ACHN (cell line): ENCODE measurements at regions not wholly inside any gene's neighbourhood (a gene's known extent, or its start where the extent isn't known, plus 50 kb on each side); places are given as distances from the start of the nearest gene placed in this dataset.
"Not testable (repeated sequence)": the region's sequence is repeated elsewhere in the genome, so short reads cannot be mapped to it uniquely, and the experiment has no call there.

ENCODE experiments used
- DNase-seq: peaks from one replicate; pipeline ENCODE4 v3.0.0-alpha.2; 2015
- in situ Hi-C: cut with HindIII; loops from 2 replicates; pipeline ENCODE4 v1.10.0; 2017; ENCODE audit warnings: low sequenced_read_pairs, low pct_ligation_motif_present, low pct_unique_long_range_greater_than_20kb

DNA sequence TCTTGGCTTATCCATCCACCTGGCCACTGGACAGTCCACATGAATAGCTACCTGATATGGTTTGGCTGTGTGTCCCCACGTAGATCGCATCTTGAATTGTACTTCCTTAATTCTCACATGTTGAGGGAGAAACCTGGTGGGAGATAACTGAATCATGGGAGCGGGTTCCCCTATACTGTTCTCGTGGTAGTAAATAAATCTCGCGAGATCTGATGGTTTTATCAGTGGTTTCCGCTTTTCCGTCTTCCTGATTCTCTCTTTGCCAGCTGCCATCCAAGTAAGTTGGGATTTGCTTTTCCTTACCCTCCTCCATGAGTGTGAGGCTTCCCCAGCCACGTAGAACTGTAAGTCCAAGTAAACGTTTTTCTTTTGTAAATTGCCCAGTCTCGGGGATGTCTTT lies 720.8 kb downstream of the PRIM2 start:
- in situ Hi-C loops, DNase-seq: not testable (repeated sequence)

DNA sequence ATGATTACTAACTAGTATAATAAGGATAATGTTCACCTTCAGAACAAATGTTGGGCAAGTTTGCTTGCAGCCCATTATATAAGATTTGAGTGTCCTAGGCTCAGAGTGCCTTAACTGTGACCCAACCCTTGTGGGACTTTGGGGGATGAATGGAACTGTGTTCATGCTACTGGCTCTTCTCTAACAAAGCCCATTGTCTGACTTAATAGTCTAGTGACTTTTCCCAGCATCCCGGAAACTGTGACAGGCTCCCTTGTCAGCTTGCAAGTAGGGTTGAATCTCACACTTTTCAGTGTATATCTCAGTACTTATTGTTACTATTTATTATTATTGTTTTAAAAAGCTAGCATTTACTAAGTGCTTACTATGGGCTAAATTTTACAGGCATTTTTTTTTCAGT lies 729.2 kb downstream of the PRIM2 start:
- in situ Hi-C loops, result not testable (repeated sequence)

DNA sequence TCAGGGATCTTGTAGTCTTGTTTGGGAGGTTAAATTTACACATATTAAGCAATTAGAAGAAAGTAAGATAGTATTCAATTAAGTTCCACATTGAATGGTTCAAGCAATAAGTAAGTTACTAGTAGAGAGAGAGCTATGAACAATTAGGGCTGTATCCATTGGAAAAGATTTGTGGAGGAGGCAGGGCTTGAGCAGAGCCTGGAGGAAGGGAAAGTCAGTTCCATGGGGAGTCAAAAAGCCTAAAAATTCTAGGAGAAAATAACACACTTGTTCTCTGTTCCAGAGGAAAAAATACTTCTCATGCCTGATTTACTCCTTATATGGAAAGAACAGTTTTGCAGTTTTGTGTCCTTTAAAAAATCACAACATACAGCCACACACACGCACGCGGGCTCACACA lies 730.0 kb downstream of the PRIM2 start:
- in situ Hi-C loops, DNase-seq: not testable (repeated sequence)

More for the DNA sequence above, 729.2 kb downstream of the PRIM2 start:
- DNase-seq, result not testable (repeated sequence)

DNA sequence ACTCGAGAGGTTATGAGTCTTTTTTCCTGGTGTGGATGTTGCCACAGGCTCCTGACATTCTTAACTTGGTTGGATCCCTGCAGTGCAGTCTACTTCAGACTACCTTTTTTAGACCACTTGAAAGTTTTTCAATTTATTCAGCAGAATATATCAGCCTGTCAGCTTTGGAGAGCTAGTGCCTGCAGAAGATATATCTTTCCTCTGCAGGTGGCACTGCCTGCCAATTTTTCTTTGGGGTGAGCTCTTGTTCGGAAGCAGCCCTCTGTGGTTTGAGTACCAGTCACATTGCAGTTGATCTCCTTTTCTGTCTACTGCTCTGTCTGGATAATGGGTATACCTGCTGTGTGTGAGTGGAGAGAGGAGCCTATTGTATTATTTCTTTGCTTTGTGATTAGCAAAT lies 730.4 kb downstream of the PRIM2 start:
- in situ Hi-C loops, DNase-seq: not testable (repeated sequence)

DNA sequence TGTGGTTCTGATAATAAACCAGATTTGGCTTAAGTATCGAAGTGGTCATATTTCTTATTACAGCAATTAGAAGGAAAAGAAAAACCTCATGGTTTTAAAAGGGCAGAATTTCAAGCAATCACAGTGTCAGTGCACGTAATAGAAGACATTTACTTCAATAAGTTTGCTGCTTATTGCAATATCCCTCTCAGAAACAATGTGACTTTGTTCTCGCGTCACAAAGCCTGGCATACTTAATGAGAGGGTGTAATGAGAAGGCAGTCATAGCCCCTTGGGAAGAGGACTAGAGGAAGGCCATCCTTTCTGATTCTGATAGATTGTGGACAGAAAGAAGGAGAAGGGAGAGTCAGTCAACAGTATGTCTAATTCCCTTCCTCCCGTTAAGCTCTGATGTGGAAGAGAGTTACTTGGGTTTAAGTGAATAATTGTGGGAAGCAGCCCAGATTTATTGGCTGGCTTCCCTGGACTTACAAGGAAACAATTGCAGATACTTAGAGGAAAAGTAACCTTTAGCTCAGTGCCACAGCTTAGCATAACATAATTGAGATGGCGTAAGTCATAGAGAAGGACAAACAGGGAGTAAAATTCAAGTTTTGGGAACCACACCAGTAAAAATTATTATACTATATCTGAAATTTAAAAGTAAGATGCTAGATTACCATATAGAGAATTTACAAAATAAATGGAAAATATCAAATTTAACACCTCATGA lies 738.2 kb downstream of the PRIM2 start:
- DNase-seq, in situ Hi-C loops: not testable (repeated sequence)

DNA sequence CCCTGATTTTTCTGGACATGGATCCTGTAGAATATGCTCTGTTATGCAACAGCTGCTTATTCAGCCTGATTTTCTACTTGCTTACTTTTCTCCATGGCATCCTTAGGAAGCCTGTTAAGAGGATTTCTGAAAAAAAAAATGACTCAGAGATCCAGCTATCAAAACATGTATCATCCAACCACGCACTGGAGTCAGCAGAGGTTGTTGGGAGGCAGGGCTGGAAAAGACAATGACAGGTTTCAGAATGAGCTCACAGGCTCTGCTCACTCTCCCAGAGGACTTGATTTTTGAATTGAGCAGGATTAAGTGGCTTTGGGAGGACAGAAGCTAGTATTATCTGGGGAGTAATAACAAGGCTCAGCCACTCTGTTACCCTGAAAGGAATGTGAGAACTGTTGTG lies 742.3 kb downstream of the PRIM2 start:
- in situ Hi-C loops, DNase-seq: not testable (repeated sequence)

DNA sequence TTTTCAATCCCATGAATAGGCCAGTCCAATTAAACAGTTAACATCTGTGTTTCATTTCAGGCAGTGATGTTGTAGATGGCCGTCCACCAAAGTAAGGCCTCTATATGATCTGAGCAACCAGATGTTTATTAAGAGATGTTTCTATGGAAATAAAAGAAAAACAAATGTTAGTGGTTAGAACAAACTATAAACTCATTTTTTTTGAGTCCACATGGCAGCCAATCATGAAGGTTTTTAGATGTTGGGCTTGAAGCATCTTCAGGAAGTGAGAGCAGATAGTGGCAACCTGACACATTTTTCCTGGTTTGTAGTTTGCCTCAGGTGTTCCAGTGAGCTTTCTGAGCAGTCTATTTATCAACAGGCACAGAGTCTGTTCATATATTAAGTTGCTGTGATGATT lies 746.1 kb downstream of the PRIM2 start:
- in situ Hi-C loops, DNase-seq: not testable (repeated sequence)

DNA sequence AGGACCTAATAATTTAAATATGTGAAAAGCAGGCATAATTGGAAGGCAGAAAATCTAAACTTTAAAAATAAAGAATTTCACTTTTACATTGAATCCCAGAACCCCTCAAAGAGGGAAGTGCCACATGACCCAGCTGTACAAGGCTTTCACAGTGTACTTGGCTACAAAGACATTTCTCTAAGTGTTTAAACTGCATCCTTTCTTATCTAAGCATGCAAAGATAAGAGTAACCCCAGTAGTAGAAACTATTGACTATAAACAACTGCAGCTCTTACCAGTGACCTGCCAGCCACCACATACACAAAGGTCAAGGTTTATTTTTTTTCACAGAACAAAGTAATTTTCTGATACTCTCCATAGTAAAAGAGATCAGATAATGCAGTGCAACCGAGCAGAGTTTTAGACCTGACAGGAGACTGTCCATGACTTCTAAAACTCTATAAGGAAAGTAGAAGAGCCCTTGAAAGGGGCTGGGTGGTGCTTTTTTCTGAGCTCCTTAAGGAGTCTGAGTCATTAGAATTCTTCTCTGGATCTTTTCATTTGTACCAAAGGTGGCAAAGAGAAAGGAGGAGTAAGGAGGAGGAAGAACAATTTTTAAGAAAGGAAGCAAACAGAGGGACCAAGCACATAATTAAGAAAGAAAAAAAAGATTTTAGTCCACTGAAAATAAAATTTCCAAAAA lies 750.6 kb downstream of the PRIM2 start:
- in situ Hi-C loops, DNase-seq: not testable (repeated sequence)

DNA sequence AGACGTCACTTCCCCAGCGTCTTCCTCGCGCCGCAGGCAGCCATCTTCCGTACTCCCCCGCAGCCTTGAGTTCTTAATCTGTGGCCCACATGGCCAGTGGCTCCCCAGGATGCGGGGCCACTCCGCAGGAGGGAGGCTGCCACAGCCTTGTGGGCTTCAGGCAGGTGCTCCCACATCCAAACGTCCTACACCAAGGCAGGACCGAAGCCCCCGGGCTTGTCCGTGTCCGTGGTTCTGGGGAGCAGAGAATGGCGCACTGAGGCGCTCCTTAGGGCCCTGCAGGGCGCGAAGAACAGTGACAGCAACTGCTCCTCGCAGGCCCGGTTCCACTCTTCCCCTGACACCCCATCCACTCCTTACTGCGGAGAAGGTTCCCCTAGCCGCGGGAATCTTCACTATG lies 755.8 kb downstream of the PRIM2 start:
- DNase-seq, result no peak
- in situ Hi-C loops, result no loop called here

DNA sequence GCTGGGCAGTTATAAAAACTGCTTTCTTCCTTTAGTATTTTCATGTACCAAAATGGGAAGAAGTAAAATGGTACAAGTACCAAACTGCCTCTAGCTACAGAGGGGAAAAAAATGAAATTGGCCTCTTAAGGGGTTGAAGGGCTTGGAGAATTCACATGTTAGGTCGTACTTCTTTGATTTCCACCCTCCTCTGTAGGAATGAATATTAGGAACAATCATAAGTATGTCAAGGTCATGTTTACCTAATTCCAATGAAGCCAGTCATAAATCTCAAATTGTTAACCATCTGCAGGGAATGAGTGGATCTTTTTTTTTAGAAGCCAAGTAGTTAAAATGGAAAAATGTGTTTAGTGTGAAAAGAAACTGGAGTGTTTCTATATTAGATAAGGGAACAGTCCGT lies 772.6 kb downstream of the PRIM2 start:
- DNase-seq, in situ Hi-C loops: not testable (repeated sequence)

DNA sequence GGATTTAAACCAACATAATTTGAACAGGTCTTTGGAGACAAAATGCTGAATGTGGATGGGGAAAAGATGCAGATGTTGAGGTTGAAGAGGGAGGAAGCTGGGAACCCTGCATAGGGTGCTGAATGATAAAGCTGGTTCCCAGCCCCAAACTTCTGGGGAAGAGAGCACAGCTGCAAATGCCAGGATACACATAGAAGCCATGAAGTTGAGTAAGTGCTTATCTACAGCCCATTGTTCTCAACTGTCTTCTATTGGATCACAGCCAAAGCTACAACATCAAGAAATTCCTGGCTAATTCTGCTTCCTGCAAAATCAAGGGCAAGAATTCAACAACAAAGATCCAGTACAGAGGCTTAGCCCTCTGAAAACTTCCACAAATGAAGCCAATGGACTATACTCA lies 779.8 kb downstream of the PRIM2 start:
- in situ Hi-C loops, result not testable (repeated sequence)

DNA sequence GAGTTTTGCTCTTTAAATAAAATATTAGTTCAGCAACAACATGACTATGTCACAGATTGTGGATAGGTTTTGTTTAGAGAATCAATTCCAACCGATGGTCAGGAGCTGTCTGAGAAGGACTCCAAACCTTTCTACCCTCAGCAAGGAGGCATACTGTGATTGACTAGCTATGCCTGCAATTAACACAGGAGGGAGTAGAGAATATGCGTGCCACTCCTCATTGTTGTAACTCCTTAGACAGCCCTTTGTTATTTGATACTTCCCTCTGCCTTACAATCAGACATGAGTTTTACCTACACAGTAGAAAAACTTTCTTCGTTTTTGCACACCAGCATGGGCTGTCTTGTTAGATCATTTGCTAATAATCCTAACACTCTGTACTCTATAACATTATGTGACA lies 796.5 kb downstream of the PRIM2 start:
- no peak for DNase-seq
- in situ Hi-C loops, result no loop called here

More for the DNA sequence above, 779.8 kb downstream of the PRIM2 start:
- DNase-seq, result not testable (repeated sequence)

DNA sequence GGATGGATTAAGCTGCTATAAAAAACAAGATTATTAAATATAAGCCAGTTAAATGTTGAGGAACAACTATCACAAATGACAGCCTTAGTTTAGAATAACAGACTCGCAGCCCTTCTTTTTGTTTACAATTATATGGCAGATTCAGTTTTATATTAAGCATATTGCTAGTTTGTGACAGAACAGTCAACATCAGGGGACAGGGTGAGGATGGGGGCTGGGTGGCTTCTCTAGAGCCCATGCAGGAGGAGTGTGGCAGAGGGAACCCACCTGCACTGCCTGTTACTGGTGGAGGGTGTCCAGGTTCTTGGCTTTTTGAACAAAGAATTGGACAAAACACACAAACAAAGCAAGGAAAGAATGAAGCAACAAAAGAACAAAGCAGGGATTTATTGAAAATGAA lies 799.7 kb downstream of the PRIM2 start:
- in situ Hi-C loops, DNase-seq: not testable (repeated sequence)

DNA sequence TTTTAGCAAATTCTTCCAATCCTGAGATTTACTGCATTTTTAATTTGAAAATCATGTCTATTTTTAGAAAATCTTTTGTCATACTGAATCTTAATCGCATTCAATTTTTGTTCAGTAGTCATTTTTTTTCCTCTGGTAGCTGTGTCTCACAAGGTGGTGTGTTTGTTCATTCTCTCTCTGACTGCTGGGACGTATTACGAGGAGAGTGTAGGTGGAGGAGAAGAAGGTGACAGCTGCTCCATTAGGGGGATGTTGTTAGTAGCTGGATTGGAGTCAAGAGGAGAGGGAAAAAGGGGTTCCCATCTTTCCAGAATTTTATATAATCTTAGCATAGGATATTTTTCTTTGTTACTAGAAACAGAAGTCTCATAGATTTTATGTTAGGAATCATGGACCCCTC lies 804.2 kb downstream of the PRIM2 start:
- in situ Hi-C loops, DNase-seq: not testable (repeated sequence)

DNA sequence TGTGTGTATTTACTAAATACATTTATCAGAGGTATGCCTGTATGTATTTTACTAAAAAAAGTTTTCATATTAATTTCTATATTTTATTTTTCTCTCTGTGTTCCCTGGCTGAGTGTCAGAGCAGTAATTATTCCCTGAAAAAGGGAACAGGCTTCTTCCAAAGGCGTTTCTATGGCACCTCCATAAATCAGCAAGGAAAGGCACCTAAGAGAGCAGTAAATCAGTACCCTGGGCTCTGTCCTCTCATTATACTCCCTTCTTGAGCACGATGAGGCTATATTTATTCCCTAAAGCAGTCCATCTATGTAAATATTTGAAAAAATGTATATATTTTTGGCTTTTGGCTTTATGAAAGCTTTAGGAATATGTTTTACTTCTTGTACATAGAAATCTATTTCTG lies 806.3 kb downstream of the PRIM2 start:
- DNase-seq, in situ Hi-C loops: not testable (repeated sequence)

DNA sequence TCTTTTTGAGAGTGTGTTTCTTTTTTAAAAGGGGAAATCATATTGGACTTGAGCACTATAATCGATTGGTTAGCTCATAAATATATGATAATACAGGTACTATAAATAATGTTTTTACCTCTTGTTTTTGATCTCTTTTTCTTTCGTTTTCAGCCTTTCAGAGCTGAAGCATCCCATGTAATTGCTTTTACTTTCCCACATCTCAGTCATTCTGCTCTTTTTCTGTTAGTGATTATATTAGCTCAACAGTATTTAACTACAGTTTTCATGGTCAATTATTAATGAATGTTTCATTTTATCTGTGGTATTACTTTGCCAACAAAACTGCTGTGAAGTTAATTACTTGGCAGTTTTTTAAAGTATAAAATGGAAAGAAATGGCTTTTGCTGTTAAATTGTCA lies 811.1 kb downstream of the PRIM2 start:
- DNase-seq, in situ Hi-C loops: not testable (repeated sequence)

DNA sequence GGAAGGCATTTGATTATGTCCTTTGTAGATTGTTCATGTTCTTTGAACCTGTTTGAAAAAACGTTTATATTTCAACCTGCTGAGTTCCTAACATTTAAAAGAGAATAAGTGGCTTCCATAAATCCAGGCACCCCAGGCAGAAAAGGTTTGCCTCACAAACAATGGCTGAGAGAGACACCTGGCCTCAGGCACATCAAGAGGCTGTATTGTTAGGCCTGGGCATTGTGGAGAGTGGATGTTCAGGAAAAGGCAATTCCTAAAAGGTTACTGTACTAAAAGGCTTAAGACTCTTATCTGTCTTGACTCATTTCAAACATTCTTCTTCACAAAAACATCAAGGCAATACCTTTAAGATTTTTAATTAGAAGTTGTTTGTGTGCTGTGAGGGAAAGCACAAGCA lies 811.7 kb downstream of the PRIM2 start:
- in situ Hi-C loops, DNase-seq: not testable (repeated sequence)

DNA sequence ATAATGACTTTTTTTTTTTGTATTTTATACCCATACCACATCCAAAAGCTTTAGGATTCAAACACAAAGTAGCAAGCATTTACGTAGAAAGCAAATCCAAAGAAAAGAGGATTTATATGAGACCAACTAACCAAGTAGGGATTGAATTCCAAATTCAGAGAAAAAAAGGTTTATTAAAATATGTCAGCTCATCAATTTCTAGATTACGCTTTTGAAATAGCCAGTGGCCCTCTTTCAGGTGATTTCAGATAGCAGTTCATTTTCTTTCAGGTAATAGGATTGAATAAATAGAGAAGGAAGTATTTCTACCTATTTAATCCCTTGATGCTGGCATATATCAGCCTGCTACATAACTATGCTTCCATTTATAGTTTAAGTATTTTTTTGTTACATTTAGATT lies 822.3 kb downstream of the PRIM2 start:
- DNase-seq, in situ Hi-C loops: not testable (repeated sequence)

DNA sequence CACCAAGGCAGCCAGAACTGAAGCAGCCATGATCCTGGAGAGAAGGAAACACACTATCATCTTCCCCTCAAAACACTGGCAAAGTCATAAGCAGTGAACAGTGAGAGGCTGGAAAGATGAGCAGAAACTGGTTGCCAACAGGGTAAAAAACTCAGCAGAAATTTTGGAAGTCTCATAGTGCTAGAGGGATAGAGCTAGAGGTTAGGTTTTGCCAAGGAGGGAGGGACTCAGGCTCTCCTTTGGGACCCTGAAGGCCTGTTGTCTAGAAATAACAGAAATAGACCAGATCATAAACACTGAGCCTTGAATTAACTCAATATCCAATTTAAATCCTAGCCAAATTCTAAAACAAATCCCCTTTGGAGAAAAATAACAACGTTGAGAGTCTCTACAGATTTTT lies 853.6 kb downstream of the PRIM2 start:
- DNase-seq, in situ Hi-C loops: not testable (repeated sequence)

DNA sequence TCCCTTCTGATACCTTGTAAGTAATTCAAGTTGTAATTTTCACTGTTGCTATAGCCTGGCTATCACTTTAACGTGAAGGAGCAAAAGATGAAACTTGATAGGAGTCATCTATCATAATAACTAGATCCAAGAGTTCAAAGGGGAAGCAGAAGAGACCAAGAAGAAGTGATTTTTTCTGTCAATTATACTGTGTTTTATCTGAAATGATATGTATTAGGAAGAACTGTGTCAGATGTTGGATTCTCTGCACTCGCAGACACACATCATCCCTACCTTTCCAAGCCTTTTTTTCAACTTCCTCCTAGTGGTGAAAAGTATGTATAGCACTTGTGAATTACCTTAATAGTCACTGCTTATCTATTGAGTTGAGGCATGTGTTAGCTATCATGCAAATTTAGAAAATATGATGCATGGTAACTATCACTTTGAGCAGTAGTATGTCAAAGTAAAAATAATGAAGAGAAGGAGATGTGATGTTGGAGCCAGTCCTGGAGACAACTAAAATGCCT lies 864.2 kb downstream of the PRIM2 start:
- in situ Hi-C loops, DNase-seq: not testable (repeated sequence)
